K562 (cell line): ENCODE measurements at regions not wholly inside any gene's neighbourhood (a gene's known extent, or its start where the extent isn't known, plus 50 kb on each side); places are given as distances from the start of the nearest gene placed in this dataset.

ENCODE experiments used
- ATAC-seq: fragments of 200-7000 bp; cut with Tn5 transposase; 3 replicates; pipeline ENCODE4 v1.9.1; 2020; ENCODE audit warnings: moderate library complexity
- BruUV-seq: library from RNA; stranded (reverse); fragments of 400-500 nt; replicated peaks from 2 replicates; lab custom pipeline; 2021; lab: Mats Ljungman, UMichigan
- CTCF ChIA-PET: fragments of 300-600 bp; formaldehyde crosslinking; extraction: SDS; loops from one replicate; lab custom pipeline; 2021; ENCODE audit warnings: low intra/inter-chr PET ratio; lab: Yijun Ruan, JAX
- POLR2A ChIA-PET: fragments of 300-600, 350-650 bp; sonication (Branson Sonifier 250); formaldehyde crosslinking; extraction: SDS; loops from one replicate; lab custom pipeline; 2021; ENCODE audit warnings: antibody characterized with exemption, inconsistent platforms; lab: Yijun Ruan, JAX
- DNase-seq, 4 experiments: peaks; one replicate each; pipeline versions ENCODE4 v3.0.0 to v3.0.0-alpha.2; 2011 to 2018; ENCODE audit warnings: low spot score in 3 of 4, mixed read lengths in 3 of 4; ENCODE audit errors: extremely low read depth in 1 of 4
- FAIRE-seq: peaks from 2 replicates; lab custom pipeline; 2011; peaks lifted over from hg19 to GRCh38; lab: Jason Lieb, UNC
- H2AFZ ChIP-seq: 2 replicates; pipeline ENCODE4 v1.6.0; 2011; ENCODE audit warnings: low read depth, low read length, control low read depth, inconsistent platforms
- H3K27ac ChIP-seq: fragments of 200-600 bp; 3 replicates; pipeline ENCODE4 v1.8.0; 2011; ENCODE audit warnings: low read depth, mild to moderate bottlenecking, control low read depth, inconsistent platforms, low read length, moderate library complexity, mixed read lengths; ENCODE audit errors: extremely low read depth
- H3K27me3 ChIP-seq, 2 experiments: fragments of 300-600 bp in 1 of 2; 2 replicates in 1 of 2; 3 replicates in 1 of 2; pipeline versions ENCODE4 v1.6.0 to v1.8.0; 2011; ENCODE audit warnings: inconsistent platforms in 2 of 2, low read length in 2 of 2, mild to moderate bottlenecking in 1 of 2, mixed read lengths in 1 of 2, moderate library complexity in 1 of 2; ENCODE audit not compliant: control insufficient read depth in 2 of 2, insufficient read depth in 2 of 2
- H3K36me3 ChIP-seq: fragments of 300-600 bp; 3 replicates; pipeline ENCODE4 v1.8.0; 2011; ENCODE audit warnings: mild to moderate bottlenecking, low read length, inconsistent platforms; ENCODE audit not compliant: control insufficient read depth, insufficient read depth
- H3K4me1 ChIP-seq, 2 experiments: fragments of 200-600 bp in 1 of 2; replicated peaks in 1 of 2; 2 replicates in 1 of 2; 3 replicates in 1 of 2; pipeline versions ENCODE4 v1.5.1 to v1.8.0; 2011; ENCODE audit warnings: inconsistent platforms in 2 of 2, low read length in 2 of 2, mild to moderate bottlenecking in 1 of 2, mixed read lengths in 1 of 2, moderate library complexity in 1 of 2; ENCODE audit not compliant: control insufficient read depth in 2 of 2, insufficient read depth in 2 of 2
- H3K4me2 ChIP-seq: 2 replicates; pipeline ENCODE4 v1.6.1; 2011; ENCODE audit warnings: low read length, control low read depth, inconsistent platforms, mixed read lengths; ENCODE audit not compliant: insufficient read depth
- H3K4me3 ChIP-seq: fragments of 200-600 bp; sonication (generic), shearing (Covaris generic); 2 replicates; pipeline ENCODE4 v1.5.1; 2016; ENCODE audit warnings: control low read depth, inconsistent platforms
- H3K79me2 ChIP-seq: fragments of 200-600 bp; 3 replicates; pipeline ENCODE4 v1.8.0; 2011; ENCODE audit warnings: low read length, inconsistent platforms; ENCODE audit not compliant: control insufficient read depth, insufficient read depth
- H3K9ac ChIP-seq, 2 experiments: 2 replicates each; pipeline versions ENCODE4 v1.6.0 to v1.6.1; 2011; ENCODE audit warnings: low read depth in 2 of 2, low read length in 2 of 2, control low read depth in 1 of 2, inconsistent platforms in 1 of 2, mild to moderate bottlenecking in 1 of 2, mixed read lengths in 1 of 2; ENCODE audit not compliant: insufficient read depth in 1 of 2
- H3K9me1 ChIP-seq: one replicate; pipeline ENCODE4 v1.6.0; 2011; ENCODE audit warnings: inconsistent platforms, mild to moderate bottlenecking, low read length, moderate library complexity; ENCODE audit not compliant: control insufficient read depth, insufficient read depth
- H3K9me3 ChIP-seq: replicated peaks from 2 replicates; pipeline ENCODE4 v1.5.1; 2011; ENCODE audit warnings: low read depth, low read length, inconsistent platforms; ENCODE audit not compliant: control insufficient read depth, insufficient read depth
- H4K20me1 ChIP-seq: replicated peaks from 2 replicates; pipeline ENCODE4 v1.6.1; 2011; ENCODE audit warnings: low read length, inconsistent platforms, mixed read lengths; ENCODE audit not compliant: control insufficient read depth, insufficient read depth
- ARID1B ChIP-seq: fragments of 450-650 bp; IDR thresholded peaks from 2 replicates; pipeline ENCODE4 v1.6.1; 2016; ENCODE audit warnings: antibody characterized with exemption, mild to moderate bottlenecking, inconsistent platforms
- BMI1 ChIP-seq: fragments of 150-350 bp; IDR thresholded peaks from 2 replicates; pipeline ENCODE4 v1.6.1; 2014; ENCODE audit warnings: low read length
- CEBPG ChIP-seq, 3 experiments: fragments of 200-800 bp in 1 of 3; sonication (Bioruptor generic) in 1 of 3; sonication (generic) in 1 of 3; formaldehyde crosslinking in 1 of 3; IDR thresholded peaks in 2 of 3; conservative IDR thresholded peaks in 1 of 3; 2 replicates each; pipeline versions ENCODE4 v1.6.1 to v1.8.0; 2016 to 2022; ENCODE audit warnings: missing compliant biosample characterization in 2 of 3, missing genetic modification characterization in 2 of 3, mild to moderate bottlenecking in 1 of 3, missing genetic modification reagents in 1 of 3
- GABPA ChIP-seq: fragments of 200-800 bp; sonication (Bioruptor generic); conservative IDR thresholded peaks from 2 replicates; pipeline ENCODE4 v1.6.1; 2016; ENCODE audit warnings: low read depth, missing genetic modification characterization, missing compliant biosample characterization
- HMBOX1 ChIP-seq: sonication (generic); IDR thresholded peaks from 2 replicates; pipeline ENCODE4 v1.6.1; 2016
- HNRNPUL1 ChIP-seq: fragments of 200-400 bp; formaldehyde crosslinking; IDR thresholded peaks from 2 replicates; pipeline ENCODE4 v1.6.1; 2017; ENCODE audit warnings: low read length
- KDM2B ChIP-seq: fragments of 250-450 bp; sonication (Bioruptor Pico); IDR thresholded peaks from 2 replicates; pipeline ENCODE4 v1.8.0; 2021; ENCODE audit warnings: mild to moderate bottlenecking, moderate library complexity
- POLR2A ChIP-seq: fragments of 450-650 bp; conservative IDR thresholded peaks from 2 replicates; pipeline ENCODE4 v1.6.1; 2016
- RBM39 ChIP-seq: fragments of 200-400 bp; formaldehyde crosslinking; optimal IDR thresholded peaks from 2 replicates; pipeline ENCODE3; 2018; ENCODE audit warnings: low read depth, low read length
- TBL1XR1 ChIP-seq, 2 experiments: IDR thresholded peaks; 2 replicates each; pipeline ENCODE4 v1.6.1; 2012; ENCODE audit warnings: improper control_type of control experiment in 2 of 2, low read length in 2 of 2, mild to moderate bottlenecking in 1 of 2
- TCFL5 ChIP-seq: fragments of 250-450 bp; sonication (Bioruptor Pico); conservative IDR thresholded peaks from 2 replicates; pipeline ENCODE4 v1.6.1; 2021; ENCODE audit warnings: mild to moderate bottlenecking, moderate library complexity, matching md5 sums
- ZNF143 ChIP-seq: sonication (generic); formaldehyde crosslinking; IDR thresholded peaks from 2 replicates; pipeline ENCODE4 v1.9.0; 2022; ENCODE audit warnings: mild to moderate bottlenecking, missing genetic modification reagents
- ZNF707 ChIP-seq: fragments of 250-450 bp; sonication (Bioruptor Pico); conservative IDR thresholded peaks from 2 replicates; pipeline ENCODE4 v1.8.0; 2022; ENCODE audit warnings: inconsistent platforms, mild to moderate bottlenecking, moderate library complexity
- WGBS: fragments of 100-300 bp; shearing (Covaris generic); methylation state at CpG from one replicate; pipeline ENCODE4 v1.1.6; 2016; ENCODE audit warnings: low coverage, mixed read lengths; ENCODE audit not compliant: insufficient coverage; ENCODE audit errors: missing lambda C conversion rate; 5-methylcytosine and 5-hydroxymethylcytosine counted together
- in situ Hi-C: fragments of 300-500 bp; cut with MboI; formaldehyde crosslinking; loops from 4 replicates; pipeline ENCODE4 v1.15.0; 2018; ENCODE audit warnings: inconsistent platforms, mixed read lengths
- intact Hi-C: fragments of 100-400 bp; cut with micrococcal nuclease; formaldehyde crosslinking; loops from 2 replicates; pipeline ENCODE4 v1.14.2; 2022

DNA sequence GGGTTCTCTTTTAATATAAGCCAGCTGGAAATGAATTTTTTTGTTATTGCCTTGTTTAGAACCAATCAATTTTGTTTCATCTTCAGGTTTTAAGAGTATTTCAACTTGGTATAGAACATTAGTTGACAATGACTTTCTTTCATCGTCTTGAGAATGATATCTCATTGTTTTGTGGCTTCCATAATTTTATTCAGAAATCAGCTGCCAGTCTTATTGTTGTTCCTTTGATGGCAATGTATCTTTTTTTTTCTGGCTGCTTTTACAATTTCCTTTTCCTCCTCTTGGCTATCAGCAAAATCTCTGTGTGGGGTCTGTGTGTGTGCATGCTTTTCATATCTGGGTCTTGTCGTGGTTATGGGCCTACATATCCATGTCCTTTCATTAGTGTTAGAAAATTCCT is 1536.4 kb upstream of the TENM3 start:
- Histone ChIP-seq H3K9me1 (no peaks in the 10 kb centered on the region), H3K9me3 (no peaks in the 10 kb centered on the region; the same call in 1 of the 2 replicates), H2AFZ (no peak overlapping the region), H4K20me1 (no peaks in the 10 kb centered on the region), H3K27ac (no peak overlapping the region), H3K4me3 (no peak overlapping the region), H3K4me1 (no peaks in the 10 kb centered on the region), H3K9ac (no peak overlapping the region), H3K4me2 (no peak overlapping the region), H3K27me3 (no peaks in the 10 kb centered on the region), H3K79me2 (no peaks in the 10 kb centered on the region), H3K36me3 (no peaks in the 10 kb centered on the region)
- intact Hi-C loops: no loop called here
- no TSS peak for BruUV-seq
- POLR2A ChIA-PET: no interaction called here
- DNase-seq (no peak), FAIRE-seq (no peak), ATAC-seq (no peak)
- WGBS: 0% methylated on average over 2 of the region's 2 CpGs
- CTCF ChIA-PET: no interaction called here
- in situ Hi-C loops: no loop called here
- TF ChIP-seq GABPA (tag): no peak
- no peak for TF ChIP-seq ZNF707 (CRISPR knock-in tag)
- no peak for TF ChIP-seq BMI1
- no peak for TF ChIP-seq HNRNPUL1

GRCh38 chr4:180710628-180711337 is 1532.4 kb upstream of the TENM3 start:
- in situ Hi-C loops (no loop called here), intact Hi-C loops (no loop called here)
- Histone ChIP-seq H3K27ac (no peak overlapping the region), H3K36me3 (no peaks in the 10 kb centered on the region), H3K27me3 (no peaks in the 10 kb centered on the region), H3K9ac (no peak overlapping the region), H3K4me1 (no peaks in the 10 kb centered on the region), H3K4me2 (no peak overlapping the region), H3K79me2 (no peaks in the 10 kb centered on the region), H2AFZ (no peak overlapping the region), H3K4me3 (no peak overlapping the region), H4K20me1 (no peaks in the 10 kb centered on the region)
- BruUV-seq: no TSS peak
- CTCF ChIA-PET: no interaction called here
- POLR2A ChIA-PET: no interaction called here
- DNase-seq (no peak), ATAC-seq (no peak)
- WGBS: 3% methylated on average over 4 of the region's 5 CpGs
- TF ChIP-seq RBM39 (no peak), ZNF143 (CRISPR knock-in tag) (no peak), HMBOX1 (no peak), KDM2B (CRISPR knock-in tag) (no peak), CEBPG (CRISPR knock-in tag; IDR thresholded peaks at IDR 0.05) (no peak), CEBPG (tag; conservative IDR thresholded peaks at IDR 0.05 in 1 of 2, IDR thresholded peaks at IDR 0.05 in 1 of 2) (no peak), TCFL5 (CRISPR knock-in tag) (no peak), POLR2A (no peak), TBL1XR1 (IDR thresholded peaks at IDR 0.05; ENCODE audit: low read length in 2 of 2) (no peak), ARID1B (no peak)
- TF ChIP-seq, all 486 proteins: peak for 0
- no peak for FAIRE-seq
- no peaks in the 10 kb centered on the region for H3K9me1 ChIP-seq
- peaks cover 2% of the 10 kb centered on the region for H3K9me3 ChIP-seq
